GM12891 (cell line): ENCODE measurements at regions not wholly inside any gene's neighbourhood (a gene's known extent, or its start where the extent isn't known, plus 50 kb on each side); places are given as distances from the start of the nearest gene placed in this dataset.

Source experiments
- POLR2A ChIP-seq: IDR thresholded peaks from 2 replicates; pipeline ENCODE4 v1.6.1; 2011; ENCODE audit warnings: low read depth, low read length, control low read depth
- POLR2AphosphoS5 ChIP-seq: IDR thresholded peaks from 2 replicates; pipeline ENCODE4 v1.6.1; 2011; ENCODE audit warnings: low read depth, low read length, control low read depth

DNA sequence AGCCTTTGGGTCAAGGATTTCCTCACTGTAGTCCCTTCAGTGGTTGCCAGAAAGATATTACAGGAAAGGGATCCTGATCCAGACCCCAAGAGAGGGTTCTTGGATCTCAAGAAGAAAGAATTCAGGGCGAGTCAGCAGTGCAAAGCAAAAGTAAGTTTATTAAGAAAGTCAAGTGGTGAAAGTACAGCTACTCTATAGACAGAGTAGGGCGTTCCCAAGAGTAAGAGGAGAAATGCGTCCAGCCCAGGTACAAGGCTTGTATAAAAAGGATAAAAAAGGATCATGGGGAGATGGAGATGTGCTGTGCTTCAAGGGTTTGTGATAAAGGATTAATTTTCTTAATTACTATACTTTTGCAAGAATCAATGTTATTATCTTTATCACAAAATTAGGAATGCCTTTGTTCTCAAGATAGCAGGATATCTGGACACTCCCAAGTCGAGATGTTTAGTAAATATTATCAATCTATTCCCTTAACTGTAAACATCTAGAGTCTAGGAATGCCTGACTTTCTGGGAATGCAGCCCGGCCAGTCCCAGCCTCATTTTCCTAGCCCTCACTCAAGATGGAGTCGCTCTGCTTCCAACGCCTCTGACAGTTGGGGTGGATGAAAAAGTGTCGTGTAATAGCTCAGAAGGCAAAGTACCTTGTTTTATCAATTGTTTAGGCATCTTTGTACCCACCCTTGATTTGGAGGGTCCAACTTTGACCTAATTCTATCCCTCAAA lies 360.7 kb downstream of the GPM6A start:
- no peak for TF ChIP-seq POLR2A
- no peak for TF ChIP-seq POLR2AphosphoS5
